ENCODE measurements at regions not wholly inside any gene's neighbourhood (a gene's known extent, or its start where the extent isn't known, plus 50 kb on each side); places are given as distances from the start of the nearest gene placed in this dataset.

DNA sequence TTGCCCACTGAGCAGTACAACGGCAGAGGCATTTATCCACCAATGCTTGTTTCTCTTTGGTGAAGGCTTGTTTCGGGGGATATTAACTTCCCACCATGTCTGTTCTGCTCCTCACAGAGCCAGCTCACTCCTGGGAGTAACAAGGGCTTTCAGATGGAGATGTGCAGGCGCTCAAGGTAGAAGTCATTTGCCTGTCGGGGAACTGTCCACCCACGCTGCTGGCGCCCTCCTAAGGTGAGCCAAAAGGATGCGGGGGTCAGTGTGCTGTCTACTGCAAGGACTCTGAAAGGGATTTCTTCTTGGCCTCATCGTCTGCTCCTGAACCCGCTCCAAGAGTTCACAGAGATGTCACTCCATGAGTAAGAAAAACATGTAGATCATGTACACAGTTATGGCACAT is 57.0 kb upstream of the CYRIA start:
- no peak overlapping the region for H3K4me3 Mint-ChIP-seq

More for the DNA sequence above, 57.0 kb upstream of the CYRIA start:
- Histone ChIP-seq H3K9me3 (ENCODE audit: control insufficient read depth, low read depth, low read length) (no peaks in the 10 kb centered on the region), H3K14ac (ENCODE audit: insufficient read depth, low read length) (no peak overlapping the region), H3K9ac (ENCODE audit: extremely low read depth, insufficient read length, low read length) (no peak overlapping the region), H2BK20ac (ENCODE audit: low read depth, low read length, poor library complexity, severe bottlenecking) (no peak overlapping the region), H3K23ac (ENCODE audit: insufficient read length, low read depth, low read length) (no peak overlapping the region), H3K18ac (ENCODE audit: insufficient read length, low read depth, low read length) (no peak overlapping the region), H4K91ac (ENCODE audit: insufficient read length, low read depth, low read length) (no peak overlapping the region), H3K4me2 (ENCODE audit: insufficient read depth, insufficient read length, low read length) (no peak overlapping the region), H3K27ac (ENCODE audit: insufficient read length, low read depth, low read length) (no peak overlapping the region), H2BK12ac (ENCODE audit: insufficient read length, low read depth, low read length) (no peak overlapping the region), H2AK5ac (ENCODE audit: insufficient read length, low read length) (no peak overlapping the region), H4K5ac (ENCODE audit: insufficient read length, low read depth, low read length) (no peak overlapping the region), H2BK120ac (ENCODE audit: low read depth, low read length, poor library complexity, severe bottlenecking) (no peak overlapping the region), H3K56ac (ENCODE audit: insufficient read length, low read depth, low read length) (no peak overlapping the region), H3K23me2 (ENCODE audit: insufficient read length, low read depth, low read length, poor library complexity, severe bottlenecking) (no peaks in the 10 kb centered on the region), H3K4ac (ENCODE audit: low read depth, low read length) (no peak overlapping the region), H2BK15ac (ENCODE audit: low read depth, low read length) (no peak overlapping the region), H4K20me1 (ENCODE audit: control insufficient read depth, insufficient read depth, insufficient read length) (no peaks in the 10 kb centered on the region), H3T11ph (ENCODE audit: low read length) (no peak overlapping the region), H3K79me2 (ENCODE audit: insufficient read depth, low read length) (no peaks in the 10 kb centered on the region), H2AFZ (ENCODE audit: low read length) (no peak overlapping the region), H4K8ac (replicated peaks; ENCODE audit: insufficient read length, low read depth, low read length) (no peak overlapping the region), H2BK5ac (ENCODE audit: insufficient read length, low read length) (no peak overlapping the region), H3K79me1 (ENCODE audit: insufficient read depth, low read depth, low read length, poor library complexity, severe bottlenecking) (no peaks in the 10 kb centered on the region), H3K27me3 (ENCODE audit: insufficient read depth, low read length) (no peaks in the 10 kb centered on the region), H3K4me1 (ENCODE audit: insufficient read depth, low read length) (peaks cover 5% of the 10 kb centered on the region; the same call in 1 of the 2 replicates)
- WGBS (ENCODE audit: extremely low coverage, insufficient read length, low lambda C conversion rate), result no CpG with 5 or more reads among the region's 9 CpGs
- Mint-ChIP-seq H3K36me3 (ENCODE audit: insufficient read depth in 1 of 3, low read depth in 3 of 3) (no peaks in the 10 kb centered on the region), H3K9me3 (no peaks in the 10 kb centered on the region; a peak in 1 of 5 replicates), H3K27me3 (ENCODE audit: low read depth) (peaks cover 2% of the 10 kb centered on the region), H3K27ac (no peak overlapping the region), H3K4me1 (peaks cover 7 to 18% of the 10 kb centered on the region in 2 experiments)
- TF ChIP-seq, protein P1, sequence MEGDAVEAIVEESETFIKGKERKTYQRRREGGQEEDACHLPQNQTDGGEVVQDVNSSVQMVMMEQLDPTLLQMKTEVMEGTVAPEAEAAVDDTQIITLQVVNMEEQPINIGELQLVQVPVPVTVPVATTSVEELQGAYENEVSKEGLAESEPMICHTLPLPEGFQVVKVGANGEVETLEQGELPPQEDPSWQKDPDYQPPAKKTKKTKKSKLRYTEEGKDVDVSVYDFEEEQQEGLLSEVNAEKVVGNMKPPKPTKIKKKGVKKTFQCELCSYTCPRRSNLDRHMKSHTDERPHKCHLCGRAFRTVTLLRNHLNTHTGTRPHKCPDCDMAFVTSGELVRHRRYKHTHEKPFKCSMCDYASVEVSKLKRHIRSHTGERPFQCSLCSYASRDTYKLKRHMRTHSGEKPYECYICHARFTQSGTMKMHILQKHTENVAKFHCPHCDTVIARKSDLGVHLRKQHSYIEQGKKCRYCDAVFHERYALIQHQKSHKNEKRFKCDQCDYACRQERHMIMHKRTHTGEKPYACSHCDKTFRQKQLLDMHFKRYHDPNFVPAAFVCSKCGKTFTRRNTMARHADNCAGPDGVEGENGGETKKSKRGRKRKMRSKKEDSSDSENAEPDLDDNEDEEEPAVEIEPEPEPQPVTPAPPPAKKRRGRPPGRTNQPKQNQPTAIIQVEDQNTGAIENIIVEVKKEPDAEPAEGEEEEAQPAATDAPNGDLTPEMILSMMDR (conservative IDR thresholded peaks at IDR 0.05), result peak; percentile 57
- DNase-seq, result peak; percentile 81

Data from H9 (cell line).